ENCODE measurements at regions not wholly inside any gene's neighbourhood (a gene's known extent, or its start where the extent isn't known, plus 50 kb on each side); places are given as distances from the start of the nearest gene placed in this dataset.

GRCh38 chr10:78785991-78786390 is 282.8 kb upstream of the ZMIZ1 start:
- Histone ChIP-seq H3K4me1 (peaks cover 4% of the 10 kb centered on the region), H3K27me3 (no peaks in the 10 kb centered on the region), H3K36me3 (no peaks in the 10 kb centered on the region), H3K4me3 (ENCODE audit: low read depth, low read length) (no peak overlapping the region), H3K9me3 (no peaks in the 10 kb centered on the region)
- DNase-seq, result no peak
- no peak for TF ChIP-seq CTCF (IDR thresholded peaks at IDR 0.05; ENCODE audit: low read depth, low read length)

GRCh38 chr10:78787125-78787524 is 281.6 kb upstream of the ZMIZ1 start:
- Histone ChIP-seq H3K36me3 (no peaks in the 10 kb centered on the region), H3K4me3 (ENCODE audit: low read depth, low read length) (no peak overlapping the region), H3K27me3 (no peaks in the 10 kb centered on the region), H3K9me3 (no peaks in the 10 kb centered on the region), H3K4me1 (peaks cover 4% of the 10 kb centered on the region)
- DNase-seq, result no peak
- TF ChIP-seq CTCF (IDR thresholded peaks at IDR 0.05; ENCODE audit: low read depth, low read length), result no peak

- H3K9me3 ChIP-seq, result 0 out of 2 replicates have a peak, but pooled peaks cover 2% of the 10 kb centered on the region
- no peaks in the 10 kb centered on the region for H3K4me1 ChIP-seq
- no peak for DNase-seq
- no peaks in the 10 kb centered on the region for H3K27me3 ChIP-seq
- no peaks in the 10 kb centered on the region for H3K36me3 ChIP-seq
- TF ChIP-seq CTCF (IDR thresholded peaks at IDR 0.05; ENCODE audit: low read depth, low read length), result no peak
- no peak overlapping the region for H3K4me3 ChIP-seq (ENCODE audit: low read depth, low read length)
Measured at GRCh38 chr10:78794736-78795455, 273.9 kb upstream of the ZMIZ1 start.

GRCh38 chr10:78798976-78799730 is 269.6 kb upstream of the ZMIZ1 start:
- H3K27me3 ChIP-seq, result no peaks in the 10 kb centered on the region
- no peaks in the 10 kb centered on the region for H3K36me3 ChIP-seq
- peaks cover 6% of the 10 kb centered on the region for H3K4me1 ChIP-seq
- no peaks in the 10 kb centered on the region for H3K9me3 ChIP-seq
- H3K4me3 ChIP-seq (ENCODE audit: low read depth, low read length), result no peak overlapping the region
- TF ChIP-seq CTCF (IDR thresholded peaks at IDR 0.05; ENCODE audit: low read depth, low read length), result no peak
- DNase-seq, result no peak

GRCh38 chr10:78800006-78800405 is 268.8 kb upstream of the ZMIZ1 start:
- Histone ChIP-seq H3K36me3 (no peaks in the 10 kb centered on the region), H3K4me3 (ENCODE audit: low read depth, low read length) (no peak overlapping the region), H3K27me3 (no peaks in the 10 kb centered on the region), H3K4me1 (peaks cover 14% of the 10 kb centered on the region), H3K9me3 (no peaks in the 10 kb centered on the region)
- TF ChIP-seq CTCF (IDR thresholded peaks at IDR 0.05; ENCODE audit: low read depth, low read length), result no peak
- DNase-seq, result no peak
